ENCODE measurements at regions not wholly inside any gene's neighbourhood (a gene's known extent, or its start where the extent isn't known, plus 50 kb on each side); places are given as distances from the start of the nearest gene placed in this dataset.

DNA sequence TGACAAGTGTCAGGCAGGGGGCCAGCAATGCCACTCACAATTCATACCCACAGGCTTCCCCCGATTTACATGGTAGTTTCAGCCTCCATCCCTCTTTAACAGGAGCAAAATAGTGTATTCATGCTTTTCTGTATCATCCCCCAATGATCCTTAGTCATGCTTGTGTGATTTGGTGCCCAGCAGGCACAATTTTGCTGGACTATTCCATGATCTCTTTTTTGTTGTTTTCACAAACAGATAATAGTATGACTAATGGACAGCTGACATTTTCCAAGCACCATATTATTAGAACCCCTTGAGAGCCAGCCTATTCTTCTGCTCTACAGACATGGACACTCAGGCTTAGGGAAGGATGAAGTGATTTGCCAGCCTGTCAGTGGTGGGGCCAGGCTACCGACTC lies 128.2 kb upstream of the RIPOR2 start:
- ATAC-seq = no peak
- DNase-seq (ENCODE audit: low spot score) = no peak
- peaks cover 24% of the 10 kb centered on the region for H3K4me1 Mint-ChIP-seq
- CTCF ChIA-PET = no interaction called here
- H3K27me3 Mint-ChIP-seq (ENCODE audit: low read depth) = no peaks in the 10 kb centered on the region
- POLR2A ChIA-PET = no interaction called here
- H3K36me3 Mint-ChIP-seq = peaks cover 8% of the 10 kb centered on the region; the same call in 1 of the 2 replicates
- H3K27ac Mint-ChIP-seq = no peak overlapping the region
- no peak overlapping the region for H3K4me3 Mint-ChIP-seq
- TF ChIP-seq SOX15 (CRISPR knock-in tag; IDR thresholded peaks at IDR 0.05) (no peak), ZNF121 (CRISPR knock-in tag; IDR thresholded peaks at IDR 0.05) (no peak), SMAD3 (CRISPR knock-in tag; IDR thresholded peaks at IDR 0.05; ENCODE audit: borderline replicate concordance) (no peak), CBFB (CRISPR knock-in tag; IDR thresholded peaks at IDR 0.05; ENCODE audit: low read depth) (no peak), SP1 (CRISPR knock-in tag; conservative IDR thresholded peaks at IDR 0.05) (no peak), ZNF138 (CRISPR knock-in tag; conservative IDR thresholded peaks at IDR 0.05) (no peak), ZBTB21 (CRISPR knock-in tag; IDR thresholded peaks at IDR 0.05; ENCODE audit: borderline replicate concordance) (no peak), NR2C2 (CRISPR knock-in tag; IDR thresholded peaks at IDR 0.05) (no peak), FOXJ3 (CRISPR knock-in tag; IDR thresholded peaks at IDR 0.05; ENCODE audit: borderline replicate concordance) (no peak), TEAD1 (CRISPR knock-in tag; IDR thresholded peaks at IDR 0.05) (no peak)
- TF ChIP-seq, protein P1, sequence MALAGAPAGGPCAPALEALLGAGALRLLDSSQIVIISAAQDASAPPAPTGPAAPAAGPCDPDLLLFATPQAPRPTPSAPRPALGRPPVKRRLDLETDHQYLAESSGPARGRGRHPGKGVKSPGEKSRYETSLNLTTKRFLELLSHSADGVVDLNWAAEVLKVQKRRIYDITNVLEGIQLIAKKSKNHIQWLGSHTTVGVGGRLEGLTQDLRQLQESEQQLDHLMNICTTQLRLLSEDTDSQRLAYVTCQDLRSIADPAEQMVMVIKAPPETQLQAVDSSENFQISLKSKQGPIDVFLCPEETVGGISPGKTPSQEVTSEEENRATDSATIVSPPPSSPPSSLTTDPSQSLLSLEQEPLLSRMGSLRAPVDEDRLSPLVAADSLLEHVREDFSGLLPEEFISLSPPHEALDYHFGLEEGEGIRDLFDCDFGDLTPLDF (CRISPR knock-in tag; IDR thresholded peaks at IDR 0.05) = no peak
- TF ChIP-seq, protein P2, sequence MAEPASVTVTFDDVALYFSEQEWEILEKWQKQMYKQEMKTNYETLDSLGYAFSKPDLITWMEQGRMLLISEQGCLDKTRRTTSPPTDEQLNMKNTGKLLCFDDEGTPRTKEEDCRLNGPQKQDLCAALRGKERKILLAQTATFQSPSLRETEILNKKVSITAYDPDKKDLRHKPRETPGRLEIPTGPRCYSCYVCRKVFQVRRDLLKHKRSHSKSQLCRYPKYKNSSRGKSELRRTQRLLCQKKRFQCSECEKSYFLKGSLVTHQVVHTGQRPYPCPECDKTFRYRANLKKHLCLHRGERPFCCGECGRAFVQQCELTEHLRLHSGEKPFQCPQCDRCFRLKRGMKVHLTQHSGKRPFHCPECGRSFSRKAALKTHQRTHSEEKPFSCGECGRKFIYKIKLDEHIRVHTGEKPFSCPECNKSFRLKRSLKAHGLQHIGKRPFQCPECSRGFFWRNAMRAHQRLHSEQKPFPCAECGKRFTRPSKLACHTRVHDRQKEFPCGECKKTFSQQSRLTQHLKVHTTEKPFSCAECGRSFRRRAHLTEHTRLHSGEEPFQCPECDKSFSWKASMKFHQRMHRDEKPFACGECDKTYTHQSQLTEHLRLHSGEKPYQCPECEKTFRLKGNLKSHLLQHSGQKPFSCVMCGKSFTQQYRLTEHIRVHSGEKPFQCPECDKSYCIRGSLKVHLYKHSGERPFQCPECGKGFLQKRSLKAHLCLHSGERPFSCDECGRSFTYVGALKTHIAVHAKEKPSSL (CRISPR knock-in tag; conservative IDR thresholded peaks at IDR 0.05) = no peak
- TF ChIP-seq, protein P3, sequence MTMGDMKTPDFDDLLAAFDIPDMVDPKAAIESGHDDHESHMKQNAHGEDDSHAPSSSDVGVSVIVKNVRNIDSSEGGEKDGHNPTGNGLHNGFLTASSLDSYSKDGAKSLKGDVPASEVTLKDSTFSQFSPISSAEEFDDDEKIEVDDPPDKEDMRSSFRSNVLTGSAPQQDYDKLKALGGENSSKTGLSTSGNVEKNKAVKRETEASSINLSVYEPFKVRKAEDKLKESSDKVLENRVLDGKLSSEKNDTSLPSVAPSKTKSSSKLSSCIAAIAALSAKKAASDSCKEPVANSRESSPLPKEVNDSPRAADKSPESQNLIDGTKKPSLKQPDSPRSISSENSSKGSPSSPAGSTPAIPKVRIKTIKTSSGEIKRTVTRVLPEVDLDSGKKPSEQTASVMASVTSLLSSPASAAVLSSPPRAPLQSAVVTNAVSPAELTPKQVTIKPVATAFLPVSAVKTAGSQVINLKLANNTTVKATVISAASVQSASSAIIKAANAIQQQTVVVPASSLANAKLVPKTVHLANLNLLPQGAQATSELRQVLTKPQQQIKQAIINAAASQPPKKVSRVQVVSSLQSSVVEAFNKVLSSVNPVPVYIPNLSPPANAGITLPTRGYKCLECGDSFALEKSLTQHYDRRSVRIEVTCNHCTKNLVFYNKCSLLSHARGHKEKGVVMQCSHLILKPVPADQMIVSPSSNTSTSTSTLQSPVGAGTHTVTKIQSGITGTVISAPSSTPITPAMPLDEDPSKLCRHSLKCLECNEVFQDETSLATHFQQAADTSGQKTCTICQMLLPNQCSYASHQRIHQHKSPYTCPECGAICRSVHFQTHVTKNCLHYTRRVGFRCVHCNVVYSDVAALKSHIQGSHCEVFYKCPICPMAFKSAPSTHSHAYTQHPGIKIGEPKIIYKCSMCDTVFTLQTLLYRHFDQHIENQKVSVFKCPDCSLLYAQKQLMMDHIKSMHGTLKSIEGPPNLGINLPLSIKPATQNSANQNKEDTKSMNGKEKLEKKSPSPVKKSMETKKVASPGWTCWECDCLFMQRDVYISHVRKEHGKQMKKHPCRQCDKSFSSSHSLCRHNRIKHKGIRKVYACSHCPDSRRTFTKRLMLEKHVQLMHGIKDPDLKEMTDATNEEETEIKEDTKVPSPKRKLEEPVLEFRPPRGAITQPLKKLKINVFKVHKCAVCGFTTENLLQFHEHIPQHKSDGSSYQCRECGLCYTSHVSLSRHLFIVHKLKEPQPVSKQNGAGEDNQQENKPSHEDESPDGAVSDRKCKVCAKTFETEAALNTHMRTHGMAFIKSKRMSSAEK (CRISPR knock-in tag; IDR thresholded peaks at IDR 0.05; ENCODE audit: borderline replicate concordance) = no peak
- TF ChIP-seq, protein P4, sequence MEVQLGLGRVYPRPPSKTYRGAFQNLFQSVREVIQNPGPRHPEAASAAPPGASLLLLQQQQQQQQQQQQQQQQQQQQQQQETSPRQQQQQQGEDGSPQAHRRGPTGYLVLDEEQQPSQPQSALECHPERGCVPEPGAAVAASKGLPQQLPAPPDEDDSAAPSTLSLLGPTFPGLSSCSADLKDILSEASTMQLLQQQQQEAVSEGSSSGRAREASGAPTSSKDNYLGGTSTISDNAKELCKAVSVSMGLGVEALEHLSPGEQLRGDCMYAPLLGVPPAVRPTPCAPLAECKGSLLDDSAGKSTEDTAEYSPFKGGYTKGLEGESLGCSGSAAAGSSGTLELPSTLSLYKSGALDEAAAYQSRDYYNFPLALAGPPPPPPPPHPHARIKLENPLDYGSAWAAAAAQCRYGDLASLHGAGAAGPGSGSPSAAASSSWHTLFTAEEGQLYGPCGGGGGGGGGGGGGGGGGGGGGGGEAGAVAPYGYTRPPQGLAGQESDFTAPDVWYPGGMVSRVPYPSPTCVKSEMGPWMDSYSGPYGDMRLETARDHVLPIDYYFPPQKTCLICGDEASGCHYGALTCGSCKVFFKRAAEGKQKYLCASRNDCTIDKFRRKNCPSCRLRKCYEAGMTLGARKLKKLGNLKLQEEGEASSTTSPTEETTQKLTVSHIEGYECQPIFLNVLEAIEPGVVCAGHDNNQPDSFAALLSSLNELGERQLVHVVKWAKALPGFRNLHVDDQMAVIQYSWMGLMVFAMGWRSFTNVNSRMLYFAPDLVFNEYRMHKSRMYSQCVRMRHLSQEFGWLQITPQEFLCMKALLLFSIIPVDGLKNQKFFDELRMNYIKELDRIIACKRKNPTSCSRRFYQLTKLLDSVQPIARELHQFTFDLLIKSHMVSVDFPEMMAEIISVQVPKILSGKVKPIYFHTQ (CRISPR knock-in tag; IDR thresholded peaks at IDR 0.05) = no peak
- TF ChIP-seq, protein P5, sequence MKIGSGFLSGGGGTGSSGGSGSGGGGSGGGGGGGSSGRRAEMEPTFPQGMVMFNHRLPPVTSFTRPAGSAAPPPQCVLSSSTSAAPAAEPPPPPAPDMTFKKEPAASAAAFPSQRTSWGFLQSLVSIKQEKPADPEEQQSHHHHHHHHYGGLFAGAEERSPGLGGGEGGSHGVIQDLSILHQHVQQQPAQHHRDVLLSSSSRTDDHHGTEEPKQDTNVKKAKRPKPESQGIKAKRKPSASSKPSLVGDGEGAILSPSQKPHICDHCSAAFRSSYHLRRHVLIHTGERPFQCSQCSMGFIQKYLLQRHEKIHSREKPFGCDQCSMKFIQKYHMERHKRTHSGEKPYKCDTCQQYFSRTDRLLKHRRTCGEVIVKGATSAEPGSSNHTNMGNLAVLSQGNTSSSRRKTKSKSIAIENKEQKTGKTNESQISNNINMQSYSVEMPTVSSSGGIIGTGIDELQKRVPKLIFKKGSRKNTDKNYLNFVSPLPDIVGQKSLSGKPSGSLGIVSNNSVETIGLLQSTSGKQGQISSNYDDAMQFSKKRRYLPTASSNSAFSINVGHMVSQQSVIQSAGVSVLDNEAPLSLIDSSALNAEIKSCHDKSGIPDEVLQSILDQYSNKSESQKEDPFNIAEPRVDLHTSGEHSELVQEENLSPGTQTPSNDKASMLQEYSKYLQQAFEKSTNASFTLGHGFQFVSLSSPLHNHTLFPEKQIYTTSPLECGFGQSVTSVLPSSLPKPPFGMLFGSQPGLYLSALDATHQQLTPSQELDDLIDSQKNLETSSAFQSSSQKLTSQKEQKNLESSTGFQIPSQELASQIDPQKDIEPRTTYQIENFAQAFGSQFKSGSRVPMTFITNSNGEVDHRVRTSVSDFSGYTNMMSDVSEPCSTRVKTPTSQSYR (CRISPR knock-in tag; IDR thresholded peaks at IDR 0.05) = no peak
- peaks cover 13% of the 10 kb centered on the region for H3K9me3 Mint-ChIP-seq

All from WTC11 (cell line).